ENCODE measurements at regions not wholly inside any gene's neighbourhood (a gene's known extent, or its start where the extent isn't known, plus 50 kb on each side); places are given as distances from the start of the nearest gene placed in this dataset.
"Not testable (repeated sequence)": the region's sequence is repeated elsewhere in the genome, so short reads cannot be mapped to it uniquely, and the experiment has no call there.

DNA sequence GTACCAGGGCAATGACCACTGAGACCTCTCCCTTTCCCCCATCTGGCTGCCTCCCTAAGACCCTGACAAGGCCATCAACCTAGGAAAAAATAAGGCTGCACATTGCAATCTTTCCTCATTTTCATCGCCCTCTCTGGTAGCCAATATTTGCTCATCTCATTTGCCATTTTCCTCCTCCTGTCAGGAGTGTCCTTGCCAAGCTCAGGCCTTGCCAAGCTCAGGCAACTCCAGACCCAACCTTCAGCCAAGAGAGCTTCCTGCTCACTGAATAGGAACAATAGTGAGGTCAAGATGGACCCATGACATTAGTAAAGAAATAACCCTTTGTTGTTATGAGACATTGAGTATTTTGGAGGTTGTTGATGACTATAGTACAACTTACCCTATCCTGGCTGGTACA is 380.3 kb downstream of the RSL24D1 start:
- Mint-ChIP-seq H3K9me3 (peaks cover 6% of the 10 kb centered on the region), H3K4me3 (ENCODE audit: low read depth) (no peak overlapping the region), H3K4me1 (ENCODE audit: low read depth) (no peaks in the 10 kb centered on the region), H3K27ac (no peak overlapping the region), H3K27me3 (ENCODE audit: low read depth) (no peaks in the 10 kb centered on the region), H3K36me3 (ENCODE audit: low read depth) (no peaks in the 10 kb centered on the region)
- DNase-seq (ENCODE audit: low spot score), result no peak
- intact Hi-C loops (cut with micrococcal nuclease), result no loop called here

DNA sequence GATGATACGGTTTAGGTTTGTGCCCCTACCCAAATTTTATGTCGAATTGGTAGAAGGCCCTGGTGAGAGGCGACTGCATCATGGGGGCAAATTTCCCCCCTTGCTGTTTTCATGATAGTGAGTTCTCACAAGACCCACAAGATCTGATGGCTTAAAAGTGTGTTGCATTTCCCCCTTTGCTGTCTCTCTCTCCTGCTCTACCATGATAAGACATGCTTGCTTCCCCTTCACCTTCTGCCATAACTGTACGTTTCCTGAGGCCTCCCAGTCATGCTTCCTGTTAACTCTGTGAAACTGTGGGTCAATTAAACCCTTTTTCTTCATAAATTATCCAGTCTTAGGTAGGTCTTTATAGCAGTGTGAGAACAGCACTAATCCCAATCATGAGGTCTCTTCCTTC is 381.2 kb downstream of the RSL24D1 start:
- no peaks in the 10 kb centered on the region for H3K4me1 Mint-ChIP-seq (ENCODE audit: low read depth)
- H3K27me3 Mint-ChIP-seq (ENCODE audit: low read depth), result no peaks in the 10 kb centered on the region
- no peak overlapping the region for H3K27ac Mint-ChIP-seq
- intact Hi-C loops (cut with micrococcal nuclease), result no loop called here
- H3K4me3 Mint-ChIP-seq (ENCODE audit: low read depth), result no peak overlapping the region
- peaks cover 6% of the 10 kb centered on the region for H3K9me3 Mint-ChIP-seq
- H3K36me3 Mint-ChIP-seq (ENCODE audit: low read depth), result no peaks in the 10 kb centered on the region
- DNase-seq (ENCODE audit: low spot score), result no peak

DNA sequence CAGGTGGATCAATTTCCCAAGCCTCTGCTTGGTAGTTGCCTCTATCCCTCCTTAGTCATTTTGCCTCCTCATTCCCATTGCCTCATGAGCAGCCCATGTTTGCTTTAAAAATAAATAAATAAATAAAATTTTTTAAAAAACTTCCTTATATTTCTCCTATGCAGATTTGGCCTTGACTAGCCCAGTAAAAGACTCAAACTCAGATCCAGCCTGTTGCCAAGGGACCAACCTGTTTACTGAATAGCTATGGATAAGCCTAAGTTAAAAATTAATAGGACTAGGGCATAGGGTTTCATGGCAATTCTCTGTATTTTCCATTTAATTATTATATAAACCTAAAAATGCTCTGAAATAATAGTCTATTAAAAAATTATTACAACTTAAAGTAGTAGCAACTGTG is 384.4 kb downstream of the RSL24D1 start:
- H3K36me3 Mint-ChIP-seq (ENCODE audit: low read depth), result no peaks in the 10 kb centered on the region
- H3K9me3 Mint-ChIP-seq, result peaks cover 6% of the 10 kb centered on the region
- intact Hi-C loops (cut with micrococcal nuclease), result no loop called here
- no peak overlapping the region for H3K27ac Mint-ChIP-seq
- H3K4me3 Mint-ChIP-seq (ENCODE audit: low read depth), result no peak overlapping the region
- DNase-seq (ENCODE audit: low spot score), result no peak
- H3K4me1 Mint-ChIP-seq (ENCODE audit: low read depth), result no peaks in the 10 kb centered on the region
- no peaks in the 10 kb centered on the region for H3K27me3 Mint-ChIP-seq (ENCODE audit: low read depth)

DNA sequence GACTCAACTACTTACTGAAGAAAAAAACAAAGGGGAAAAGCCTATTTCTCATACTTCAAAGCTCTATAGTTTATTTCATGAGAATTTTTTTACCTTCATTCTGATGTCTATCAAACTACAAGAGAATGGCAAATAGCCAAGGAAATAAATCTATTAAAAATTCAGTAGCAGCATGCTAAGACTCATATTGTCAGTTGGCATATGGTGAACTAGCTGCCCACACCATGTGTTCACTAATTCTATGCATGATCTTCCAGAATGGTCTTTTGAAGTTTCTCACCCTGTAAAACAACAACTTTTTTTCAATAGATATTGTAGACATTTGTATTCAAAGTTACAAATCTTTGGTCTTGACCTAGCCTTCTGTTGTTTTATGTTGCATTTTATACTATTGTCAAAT is 386.2 kb downstream of the RSL24D1 start:
- no peak for DNase-seq (ENCODE audit: low spot score)
- H3K9me3 Mint-ChIP-seq, result peaks cover 6% of the 10 kb centered on the region
- no peaks in the 10 kb centered on the region for H3K27me3 Mint-ChIP-seq (ENCODE audit: low read depth)
- intact Hi-C loops (cut with micrococcal nuclease), result no loop called here
- H3K36me3 Mint-ChIP-seq (ENCODE audit: low read depth), result no peaks in the 10 kb centered on the region
- no peaks in the 10 kb centered on the region for H3K4me1 Mint-ChIP-seq (ENCODE audit: low read depth)
- no peak overlapping the region for H3K27ac Mint-ChIP-seq
- no peak overlapping the region for H3K4me3 Mint-ChIP-seq (ENCODE audit: low read depth)

DNA sequence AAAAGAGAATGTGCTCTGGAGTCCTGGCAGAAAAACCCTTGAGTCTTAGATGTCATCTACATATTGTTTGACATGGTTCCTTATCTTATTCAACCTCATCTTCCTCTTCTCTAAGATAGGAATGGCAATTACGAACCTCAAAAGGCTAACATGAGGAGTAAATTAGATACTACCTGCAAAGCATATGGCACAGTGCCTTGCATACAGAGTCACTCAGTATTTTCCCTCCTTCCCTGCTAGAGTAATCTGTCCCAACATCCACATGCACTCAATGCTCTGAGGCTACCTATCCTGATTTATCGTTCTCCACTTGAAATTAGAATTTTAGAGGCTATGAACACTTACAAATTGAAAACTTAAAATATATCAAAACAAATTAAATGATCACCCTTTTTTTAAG is 386.7 kb downstream of the RSL24D1 start:
- Mint-ChIP-seq H3K4me1 (ENCODE audit: low read depth) (no peaks in the 10 kb centered on the region), H3K27me3 (ENCODE audit: low read depth) (no peaks in the 10 kb centered on the region), H3K9me3 (peaks cover 6% of the 10 kb centered on the region), H3K27ac (no peak overlapping the region), H3K36me3 (ENCODE audit: low read depth) (no peaks in the 10 kb centered on the region), H3K4me3 (ENCODE audit: low read depth) (no peak overlapping the region)
- DNase-seq (ENCODE audit: low spot score), result no peak
- intact Hi-C loops (cut with micrococcal nuclease), result no loop called here

DNA sequence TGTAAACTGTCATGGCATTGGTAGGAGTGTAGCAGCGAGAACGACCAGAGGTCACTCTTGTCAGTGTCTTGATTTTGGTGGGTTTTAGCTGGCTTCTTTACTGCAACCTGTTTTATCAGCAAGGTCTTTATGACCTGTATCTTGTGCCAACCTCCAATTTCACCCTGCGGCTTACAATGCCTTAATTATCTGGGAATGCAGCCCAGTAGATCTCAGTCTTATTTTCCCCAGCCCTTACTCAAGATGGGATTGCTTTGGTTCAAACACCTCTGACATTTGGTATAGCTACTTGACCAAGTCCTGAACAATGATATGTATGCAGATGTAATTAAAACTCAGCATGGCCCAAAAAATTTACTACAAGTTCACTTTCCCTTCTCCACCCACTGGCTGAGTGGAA is 388.4 kb downstream of the RSL24D1 start:
- no peak for DNase-seq (ENCODE audit: low spot score)
- H3K4me3 Mint-ChIP-seq (ENCODE audit: low read depth), result no peak overlapping the region
- intact Hi-C loops (cut with micrococcal nuclease), result no loop called here
- no peaks in the 10 kb centered on the region for H3K9me3 Mint-ChIP-seq
- no peaks in the 10 kb centered on the region for H3K27me3 Mint-ChIP-seq (ENCODE audit: low read depth)
- H3K36me3 Mint-ChIP-seq (ENCODE audit: low read depth), result no peaks in the 10 kb centered on the region
- H3K4me1 Mint-ChIP-seq (ENCODE audit: low read depth), result no peaks in the 10 kb centered on the region
- H3K27ac Mint-ChIP-seq, result no peak overlapping the region

DNA sequence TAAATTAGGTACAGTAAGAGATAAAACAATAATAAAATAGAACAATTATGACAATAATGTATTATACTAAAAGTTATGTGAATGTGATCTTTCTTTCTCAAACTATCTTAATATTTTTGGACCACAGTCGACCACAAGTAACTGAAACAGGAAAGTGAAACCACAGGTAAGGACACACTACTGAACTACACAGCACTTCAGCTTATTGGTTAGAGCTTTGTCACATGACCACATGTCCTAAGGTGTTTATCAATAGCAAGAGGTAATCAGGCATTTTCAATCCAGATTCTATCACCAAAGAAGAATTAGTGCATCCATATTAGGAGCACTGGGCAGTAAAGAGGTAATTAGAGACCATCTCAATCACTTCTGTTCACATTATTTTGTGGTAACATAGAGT is 392.8 kb downstream of the RSL24D1 start:
- Mint-ChIP-seq H3K27ac (no peak overlapping the region), H3K4me3 (ENCODE audit: low read depth) (no peak overlapping the region), H3K9me3 (no peaks in the 10 kb centered on the region), H3K36me3 (ENCODE audit: low read depth) (no peaks in the 10 kb centered on the region), H3K4me1 (ENCODE audit: low read depth) (no peaks in the 10 kb centered on the region), H3K27me3 (ENCODE audit: low read depth) (no peaks in the 10 kb centered on the region)
- no peak for DNase-seq (ENCODE audit: low spot score)
- intact Hi-C loops (cut with micrococcal nuclease), result no loop called here

DNA sequence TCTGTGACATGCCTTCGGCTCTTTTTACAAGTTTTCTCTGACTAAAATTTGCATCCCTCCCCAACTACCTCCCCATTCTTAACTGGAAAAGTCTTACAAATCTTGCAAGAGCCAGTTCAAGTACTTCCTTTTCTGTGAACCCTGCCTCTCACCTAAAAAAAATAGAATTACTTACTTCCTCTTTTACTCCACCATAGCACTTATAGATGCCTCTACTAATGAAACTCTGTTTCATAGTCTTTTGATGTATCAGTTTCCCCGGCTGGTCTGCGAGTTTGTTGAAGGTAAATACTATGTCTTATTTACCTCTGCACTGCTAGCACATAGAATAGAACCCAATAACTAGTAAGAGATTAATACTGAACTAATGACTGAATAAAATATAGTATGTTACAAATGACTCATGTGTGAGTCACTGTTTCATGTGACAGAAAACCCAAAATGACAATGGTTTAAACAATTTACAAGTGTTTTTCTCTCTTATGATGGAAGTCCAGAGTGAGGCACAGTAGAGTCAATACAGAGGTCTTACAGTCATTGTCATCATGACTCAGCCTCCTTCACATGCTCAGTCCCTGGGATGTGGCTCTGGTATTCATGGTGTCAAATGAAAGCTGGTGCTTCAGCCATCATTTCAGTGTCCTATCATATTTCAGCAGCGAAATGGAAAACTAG is 393.5 kb downstream of the RSL24D1 start:
- no peaks in the 10 kb centered on the region for H3K9me3 Mint-ChIP-seq
- H3K36me3 Mint-ChIP-seq (ENCODE audit: low read depth), result no peaks in the 10 kb centered on the region
- no peak for DNase-seq (ENCODE audit: low spot score)

DNA sequence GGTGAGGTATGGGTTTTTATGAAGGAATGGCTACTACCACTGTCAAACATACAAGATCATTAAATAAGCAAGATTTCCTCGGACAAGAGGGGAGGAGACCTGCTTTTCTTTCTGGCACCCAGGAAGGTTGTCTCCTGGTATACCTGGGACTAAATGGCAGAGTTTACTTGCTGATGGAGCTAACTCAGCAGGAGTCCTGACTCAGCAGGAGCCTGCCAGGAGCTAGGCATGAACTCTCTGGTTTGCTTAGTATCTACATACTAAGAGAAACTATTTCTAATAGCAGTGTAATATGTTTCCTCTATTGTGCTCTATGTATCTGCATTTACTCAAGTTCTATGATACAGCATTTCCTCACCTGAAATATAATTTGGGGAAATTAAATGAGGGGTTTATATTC is 404.2 kb downstream of the RSL24D1 start:
- H3K9me3 Mint-ChIP-seq, result no peaks in the 10 kb centered on the region
- intact Hi-C loops (cut with micrococcal nuclease), result no loop called here
- no peak overlapping the region for H3K4me3 Mint-ChIP-seq (ENCODE audit: low read depth)

More for the DNA sequence above, 393.5 kb downstream of the RSL24D1 start:
- intact Hi-C loops (cut with micrococcal nuclease), result no loop called here
- no peak overlapping the region for H3K4me3 Mint-ChIP-seq (ENCODE audit: low read depth)
- H3K27ac Mint-ChIP-seq, result no peak overlapping the region
- no peaks in the 10 kb centered on the region for H3K27me3 Mint-ChIP-seq (ENCODE audit: low read depth)
- H3K4me1 Mint-ChIP-seq (ENCODE audit: low read depth), result no peaks in the 10 kb centered on the region

DNA sequence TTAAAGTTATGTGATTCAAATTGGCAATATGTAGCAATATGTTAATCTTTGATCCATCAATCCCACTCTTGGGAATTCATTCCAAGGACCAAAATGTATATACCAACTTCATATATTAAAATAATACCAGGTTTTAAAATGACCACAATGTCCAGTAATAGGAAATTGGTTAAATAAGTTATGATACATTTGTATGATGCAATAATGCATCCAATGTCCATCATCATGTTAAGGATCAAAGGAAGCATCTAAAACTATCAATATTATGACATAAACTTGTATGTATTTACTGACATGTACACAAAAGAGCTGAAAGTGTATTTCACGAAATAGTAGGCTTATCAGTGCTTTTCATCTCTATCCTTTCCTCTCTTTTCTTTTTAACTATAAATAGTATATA is 406.0 kb downstream of the RSL24D1 start:
- no peak overlapping the region for H3K4me3 Mint-ChIP-seq (ENCODE audit: low read depth)
- H3K4me1 Mint-ChIP-seq (ENCODE audit: low read depth), result no peaks in the 10 kb centered on the region
- no peaks in the 10 kb centered on the region for H3K27me3 Mint-ChIP-seq (ENCODE audit: low read depth)
- no peaks in the 10 kb centered on the region for H3K36me3 Mint-ChIP-seq (ENCODE audit: low read depth)
- no peak overlapping the region for H3K27ac Mint-ChIP-seq
- intact Hi-C loops (cut with micrococcal nuclease), result no loop called here
- DNase-seq (ENCODE audit: low spot score), result no peak
- H3K9me3 Mint-ChIP-seq, result no peaks in the 10 kb centered on the region

More for the DNA sequence above, 404.2 kb downstream of the RSL24D1 start:
- no peaks in the 10 kb centered on the region for H3K27me3 Mint-ChIP-seq (ENCODE audit: low read depth)
- no peak overlapping the region for H3K27ac Mint-ChIP-seq
- no peaks in the 10 kb centered on the region for H3K4me1 Mint-ChIP-seq (ENCODE audit: low read depth)
- H3K36me3 Mint-ChIP-seq (ENCODE audit: low read depth), result no peaks in the 10 kb centered on the region
- DNase-seq (ENCODE audit: low spot score), result no peak

DNA sequence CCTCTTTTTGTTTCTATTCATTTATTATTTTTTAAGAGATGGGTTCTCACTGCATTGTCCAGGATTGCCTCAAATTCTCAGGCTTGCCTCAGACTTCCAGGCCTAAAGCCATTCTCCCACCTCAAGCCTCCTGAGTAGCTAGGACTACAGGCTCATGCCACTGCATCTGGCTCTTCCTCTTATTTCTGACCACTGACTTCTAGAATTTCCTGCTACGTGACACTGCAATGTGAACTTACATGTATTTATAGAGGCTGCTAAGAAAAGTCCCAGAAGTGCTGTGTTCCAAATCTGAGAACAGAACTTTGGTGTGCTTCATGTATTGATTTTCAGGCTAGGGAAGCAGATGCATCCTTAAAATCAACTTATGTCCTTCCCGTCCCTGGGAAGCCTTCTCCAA is 407.4 kb downstream of the RSL24D1 start:
- Mint-ChIP-seq H3K4me1 (ENCODE audit: low read depth) (no peaks in the 10 kb centered on the region), H3K36me3 (ENCODE audit: low read depth) (no peaks in the 10 kb centered on the region), H3K9me3 (peaks cover 6% of the 10 kb centered on the region), H3K27me3 (ENCODE audit: low read depth) (no peaks in the 10 kb centered on the region), H3K27ac (no peak overlapping the region), H3K4me3 (ENCODE audit: low read depth) (no peak overlapping the region)
- no peak for DNase-seq (ENCODE audit: low spot score)
- intact Hi-C loops (cut with micrococcal nuclease), result no loop called here

DNA sequence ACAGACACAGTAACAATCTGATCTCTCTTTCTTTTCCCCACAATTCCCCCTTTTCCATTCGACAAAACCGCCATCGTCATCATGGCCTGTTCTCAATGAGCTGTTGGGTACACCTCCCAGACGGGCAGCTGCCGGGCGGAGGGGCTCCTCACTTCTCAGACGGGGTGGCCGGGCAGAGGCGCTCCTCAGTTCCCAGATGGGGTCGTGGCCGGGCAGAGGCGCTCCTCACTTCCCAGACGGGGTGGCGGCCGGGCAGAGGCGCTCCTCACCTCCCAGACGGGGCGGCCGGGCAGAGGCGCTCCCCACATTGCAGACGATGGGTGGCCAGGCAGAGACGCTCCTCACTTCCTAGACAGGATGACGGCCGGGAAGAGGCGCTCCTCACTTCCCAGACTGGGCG is 415.5 kb downstream of the RSL24D1 start:
- H3K36me3 Mint-ChIP-seq (ENCODE audit: low read depth); intact Hi-C loops (cut with micrococcal nuclease); H3K27ac Mint-ChIP-seq; H3K4me3 Mint-ChIP-seq (ENCODE audit: low read depth); H3K4me1 Mint-ChIP-seq (ENCODE audit: low read depth); H3K27me3 Mint-ChIP-seq (ENCODE audit: low read depth); DNase-seq (ENCODE audit: low spot score): not testable (repeated sequence)
- peaks cover 27% of the 10 kb centered on the region for H3K9me3 Mint-ChIP-seq

DNA sequence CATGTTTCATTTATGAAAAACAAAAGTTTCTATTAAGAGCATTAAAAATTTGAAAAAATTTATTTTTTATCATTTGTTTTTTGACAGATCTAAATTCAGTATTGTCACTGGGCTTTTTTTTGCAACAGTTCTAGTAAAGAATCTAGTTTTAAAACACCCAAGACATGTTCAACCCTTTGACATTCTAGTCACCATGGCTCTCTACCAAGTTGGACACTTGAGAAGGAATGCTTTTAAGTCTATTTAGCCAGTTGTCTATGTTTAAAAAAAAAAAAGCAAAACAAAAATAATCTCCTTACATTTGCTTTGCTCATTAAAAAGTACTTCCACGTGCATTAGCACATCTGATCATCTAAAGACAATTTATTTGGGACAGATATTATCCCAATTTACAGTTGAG is 417.5 kb downstream of the RSL24D1 start:
- H3K27ac Mint-ChIP-seq, result no peak overlapping the region
- intact Hi-C loops (cut with micrococcal nuclease), result no loop called here
- no peaks in the 10 kb centered on the region for H3K4me1 Mint-ChIP-seq (ENCODE audit: low read depth)
- H3K27me3 Mint-ChIP-seq (ENCODE audit: low read depth), result no peaks in the 10 kb centered on the region
- H3K9me3 Mint-ChIP-seq, result peaks cover 20% of the 10 kb centered on the region
- DNase-seq (ENCODE audit: low spot score), result no peak
- no peak overlapping the region for H3K4me3 Mint-ChIP-seq (ENCODE audit: low read depth)
- no peaks in the 10 kb centered on the region for H3K36me3 Mint-ChIP-seq (ENCODE audit: low read depth)

DNA sequence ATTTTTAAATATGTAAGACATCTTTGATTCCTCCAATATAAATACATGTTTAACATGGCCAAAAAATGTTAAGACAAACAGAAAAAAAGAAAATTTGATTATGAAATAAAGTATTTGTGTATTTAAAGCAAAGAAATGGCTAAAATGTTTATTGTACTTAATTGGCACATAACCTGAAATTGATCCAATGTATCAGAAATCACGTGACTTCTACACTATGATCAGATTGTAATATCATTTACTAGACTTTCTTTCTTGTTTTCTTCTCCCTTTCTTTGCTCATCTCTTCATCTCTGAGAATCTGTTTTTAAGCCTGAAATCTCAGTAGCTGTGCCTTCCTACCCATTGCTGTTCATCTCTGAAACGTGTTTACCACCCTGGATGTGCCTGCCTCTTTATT is 420.3 kb downstream of the RSL24D1 start:
- Mint-ChIP-seq H3K4me3 (ENCODE audit: low read depth) (no peak overlapping the region), H3K27ac (no peak overlapping the region), H3K27me3 (ENCODE audit: low read depth) (no peaks in the 10 kb centered on the region), H3K4me1 (ENCODE audit: low read depth) (no peaks in the 10 kb centered on the region), H3K36me3 (ENCODE audit: low read depth) (no peaks in the 10 kb centered on the region), H3K9me3 (peaks cover 7% of the 10 kb centered on the region)
- intact Hi-C loops (cut with micrococcal nuclease), result no loop called here
- no peak for DNase-seq (ENCODE audit: low spot score)

Data from activated T-helper 2 cell treated with anti-CD3 and anti-CD28 coated beads, Interferon-gamma antibody, Interleukin-2, Interleukin-4, amounts not matched to agents 10 μg/mL and 5 μg/mL and 100 μg/mL, durations not matched to agents 14 hours and 24 hours and 36 hours (primary cell).